ENCODE measurements at regions not wholly inside any gene's neighbourhood (a gene's known extent, or its start where the extent isn't known, plus 50 kb on each side); places are given as distances from the start of the nearest gene placed in this dataset.

DNA sequence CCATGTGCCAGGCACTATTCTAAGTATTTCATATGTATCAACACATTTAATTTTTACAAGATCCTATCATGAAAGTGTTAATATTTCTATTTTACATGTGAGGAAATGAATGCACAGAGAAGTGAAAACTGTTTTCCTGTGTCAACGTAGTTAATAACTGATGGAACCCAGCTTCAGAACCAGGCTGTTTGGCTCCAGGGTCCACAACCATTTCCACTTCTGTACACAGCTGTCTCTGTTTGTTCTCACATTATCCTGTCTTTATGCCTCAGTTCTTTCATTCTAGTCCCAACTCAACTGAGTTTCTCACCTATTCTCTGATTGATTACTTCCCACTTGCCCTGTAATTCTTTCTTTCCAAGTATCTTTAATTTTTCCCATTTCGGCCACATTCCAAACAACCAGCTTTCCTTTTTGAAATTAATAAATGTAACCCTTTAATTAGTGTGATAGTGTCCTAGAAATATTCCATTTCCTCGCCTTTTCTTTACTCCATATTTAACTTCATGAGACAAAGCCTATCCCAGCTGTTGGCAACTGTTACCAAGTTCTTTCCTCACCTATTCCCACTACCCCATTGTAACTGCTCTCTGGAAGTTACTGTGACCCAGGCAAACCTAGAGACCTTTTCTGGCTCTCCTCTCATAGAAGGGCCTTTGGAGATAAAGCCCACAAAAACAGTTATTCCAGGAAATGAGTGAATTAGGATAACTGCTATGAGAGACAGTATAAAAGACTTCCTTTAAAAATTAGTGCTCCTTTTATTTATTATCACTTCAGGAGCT is 218.7 kb downstream of the RASSF9 start (continued):
- TF ChIP-seq, protein P1, sequence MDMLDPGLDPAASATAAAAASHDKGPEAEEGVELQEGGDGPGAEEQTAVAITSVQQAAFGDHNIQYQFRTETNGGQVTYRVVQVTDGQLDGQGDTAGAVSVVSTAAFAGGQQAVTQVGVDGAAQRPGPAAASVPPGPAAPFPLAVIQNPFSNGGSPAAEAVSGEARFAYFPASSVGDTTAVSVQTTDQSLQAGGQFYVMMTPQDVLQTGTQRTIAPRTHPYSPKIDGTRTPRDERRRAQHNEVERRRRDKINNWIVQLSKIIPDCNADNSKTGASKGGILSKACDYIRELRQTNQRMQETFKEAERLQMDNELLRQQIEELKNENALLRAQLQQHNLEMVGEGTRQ (CRISPR knock-in tag; IDR thresholded peaks at IDR 0.05), result no peak

DNA sequence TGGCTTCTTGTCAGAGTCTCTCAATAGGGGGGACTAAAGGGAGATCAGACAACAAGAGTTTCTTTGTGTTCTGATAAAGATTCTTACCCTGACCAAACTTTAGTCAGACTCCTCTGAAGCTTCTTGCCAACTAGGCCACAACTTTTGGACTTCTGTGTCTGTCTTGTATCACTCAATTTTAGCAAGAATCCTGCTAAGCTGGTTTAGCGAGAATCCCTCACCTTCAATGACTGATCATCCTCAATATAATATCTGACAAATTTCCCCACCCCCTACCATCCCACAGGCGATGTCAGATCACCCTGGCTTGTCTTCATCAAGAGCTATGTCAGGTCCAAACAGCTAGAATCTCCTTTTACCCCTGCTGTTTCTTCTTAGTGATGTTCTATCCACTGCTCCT is 215.2 kb downstream of the RASSF9 start:
- ChIA-PET POLR2A (no interaction called here), CTCF (interaction anchor here (2.1 kb wide), 1 partner anchor 22 kb away, joined by 7 read pairs; no protein-coding TSS in a partner anchor)
- Mint-ChIP-seq H3K4me1 (peaks cover 8% of the 10 kb centered on the region), H3K27ac (no peak overlapping the region), H3K27me3 (ENCODE audit: low read depth) (no peaks in the 10 kb centered on the region), H3K4me3 (no peak overlapping the region), H3K9me3 (no peaks in the 10 kb centered on the region), H3K36me3 (no peaks in the 10 kb centered on the region)
- DNase-seq (ENCODE audit: low spot score) (no peak), ATAC-seq (no peak)
- TF ChIP-seq IRF2 (CRISPR knock-in tag; IDR thresholded peaks at IDR 0.05; ENCODE audit: borderline replicate concordance, low read depth) (no peak), ZNF232 (CRISPR knock-in tag; IDR thresholded peaks at IDR 0.05) (no peak), ZNF423 (CRISPR knock-in tag; IDR thresholded peaks at IDR 0.05) (no peak), SOX15 (CRISPR knock-in tag; IDR thresholded peaks at IDR 0.05) (no peak), CBFB (CRISPR knock-in tag; IDR thresholded peaks at IDR 0.05; ENCODE audit: low read depth) (no peak), SP1 (CRISPR knock-in tag; conservative IDR thresholded peaks at IDR 0.05) (no peak)
- TF ChIP-seq, protein P2, sequence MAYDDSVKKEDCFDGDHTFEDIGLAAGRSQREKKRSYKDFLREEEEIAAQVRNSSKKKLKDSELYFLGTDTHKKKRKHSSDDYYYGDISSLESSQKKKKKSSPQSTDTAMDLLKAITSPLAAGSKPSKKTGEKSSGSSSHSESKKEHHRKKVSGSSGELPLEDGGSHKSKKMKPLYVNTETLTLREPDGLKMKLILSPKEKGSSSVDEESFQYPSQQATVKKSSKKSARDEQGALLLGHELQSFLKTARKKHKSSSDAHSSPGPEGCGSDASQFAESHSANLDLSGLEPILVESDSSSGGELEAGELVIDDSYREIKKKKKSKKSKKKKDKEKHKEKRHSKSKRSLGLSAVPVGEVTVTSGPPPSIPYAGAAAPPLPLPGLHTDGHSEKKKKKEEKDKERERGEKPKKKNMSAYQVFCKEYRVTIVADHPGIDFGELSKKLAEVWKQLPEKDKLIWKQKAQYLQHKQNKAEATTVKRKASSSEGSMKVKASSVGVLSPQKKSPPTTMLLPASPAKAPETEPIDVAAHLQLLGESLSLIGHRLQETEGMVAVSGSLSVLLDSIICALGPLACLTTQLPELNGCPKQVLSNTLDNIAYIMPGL (CRISPR knock-in tag; IDR thresholded peaks at IDR 0.05), result no peak
- TF ChIP-seq, protein P3, sequence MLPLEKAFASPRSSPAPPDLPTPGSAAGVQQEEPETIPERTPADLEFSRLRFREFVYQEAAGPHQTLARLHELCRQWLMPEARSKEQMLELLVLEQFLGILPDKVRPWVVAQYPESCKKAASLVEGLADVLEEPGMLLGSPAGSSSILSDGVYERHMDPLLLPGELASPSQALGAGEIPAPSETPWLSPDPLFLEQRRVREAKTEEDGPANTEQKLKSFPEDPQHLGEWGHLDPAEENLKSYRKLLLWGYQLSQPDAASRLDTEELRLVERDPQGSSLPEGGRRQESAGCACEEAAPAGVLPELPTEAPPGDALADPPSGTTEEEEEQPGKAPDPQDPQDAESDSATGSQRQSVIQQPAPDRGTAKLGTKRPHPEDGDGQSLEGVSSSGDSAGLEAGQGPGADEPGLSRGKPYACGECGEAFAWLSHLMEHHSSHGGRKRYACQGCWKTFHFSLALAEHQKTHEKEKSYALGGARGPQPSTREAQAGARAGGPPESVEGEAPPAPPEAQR (CRISPR knock-in tag; IDR thresholded peaks at IDR 0.05), result no peak
- TF ChIP-seq, protein P4, sequence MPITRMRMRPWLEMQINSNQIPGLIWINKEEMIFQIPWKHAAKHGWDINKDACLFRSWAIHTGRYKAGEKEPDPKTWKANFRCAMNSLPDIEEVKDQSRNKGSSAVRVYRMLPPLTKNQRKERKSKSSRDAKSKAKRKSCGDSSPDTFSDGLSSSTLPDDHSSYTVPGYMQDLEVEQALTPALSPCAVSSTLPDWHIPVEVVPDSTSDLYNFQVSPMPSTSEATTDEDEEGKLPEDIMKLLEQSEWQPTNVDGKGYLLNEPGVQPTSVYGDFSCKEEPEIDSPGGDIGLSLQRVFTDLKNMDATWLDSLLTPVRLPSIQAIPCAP (CRISPR knock-in tag; IDR thresholded peaks at IDR 0.05), result no peak
- TF ChIP-seq, protein P5, sequence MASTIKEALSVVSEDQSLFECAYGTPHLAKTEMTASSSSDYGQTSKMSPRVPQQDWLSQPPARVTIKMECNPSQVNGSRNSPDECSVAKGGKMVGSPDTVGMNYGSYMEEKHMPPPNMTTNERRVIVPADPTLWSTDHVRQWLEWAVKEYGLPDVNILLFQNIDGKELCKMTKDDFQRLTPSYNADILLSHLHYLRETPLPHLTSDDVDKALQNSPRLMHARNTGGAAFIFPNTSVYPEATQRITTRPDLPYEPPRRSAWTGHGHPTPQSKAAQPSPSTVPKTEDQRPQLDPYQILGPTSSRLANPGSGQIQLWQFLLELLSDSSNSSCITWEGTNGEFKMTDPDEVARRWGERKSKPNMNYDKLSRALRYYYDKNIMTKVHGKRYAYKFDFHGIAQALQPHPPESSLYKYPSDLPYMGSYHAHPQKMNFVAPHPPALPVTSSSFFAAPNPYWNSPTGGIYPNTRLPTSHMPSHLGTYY (CRISPR knock-in tag; IDR thresholded peaks at IDR 0.05), result no peak

DNA sequence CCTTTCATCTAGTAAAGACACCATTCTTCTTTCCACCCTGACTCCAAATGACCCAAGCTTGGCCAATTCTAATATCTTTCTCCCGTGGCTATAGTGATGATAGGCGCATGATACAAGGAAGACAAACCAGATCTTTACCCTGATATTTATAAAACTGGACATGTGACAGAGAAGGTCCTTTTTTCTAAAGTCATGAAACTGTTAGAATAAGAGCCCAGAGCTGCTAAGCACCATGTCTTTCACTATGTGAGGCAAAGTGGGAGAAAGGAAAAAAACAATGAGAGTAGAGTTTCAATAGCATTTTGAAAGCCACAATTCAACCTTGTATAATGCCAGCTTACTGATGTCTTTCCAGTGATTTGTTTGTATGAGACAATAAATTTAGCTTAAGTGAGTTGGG is 212.4 kb downstream of the RASSF9 start:
- ChIA-PET CTCF (no interaction called here), POLR2A (no interaction called here)
- Mint-ChIP-seq H3K4me3 (no peak overlapping the region), H3K9me3 (peaks cover 4% of the 10 kb centered on the region), H3K4me1 (peaks cover 8% of the 10 kb centered on the region), H3K36me3 (no peaks in the 10 kb centered on the region), H3K27me3 (ENCODE audit: low read depth) (no peaks in the 10 kb centered on the region), H3K27ac (no peak overlapping the region)
- TF ChIP-seq, protein P6, sequence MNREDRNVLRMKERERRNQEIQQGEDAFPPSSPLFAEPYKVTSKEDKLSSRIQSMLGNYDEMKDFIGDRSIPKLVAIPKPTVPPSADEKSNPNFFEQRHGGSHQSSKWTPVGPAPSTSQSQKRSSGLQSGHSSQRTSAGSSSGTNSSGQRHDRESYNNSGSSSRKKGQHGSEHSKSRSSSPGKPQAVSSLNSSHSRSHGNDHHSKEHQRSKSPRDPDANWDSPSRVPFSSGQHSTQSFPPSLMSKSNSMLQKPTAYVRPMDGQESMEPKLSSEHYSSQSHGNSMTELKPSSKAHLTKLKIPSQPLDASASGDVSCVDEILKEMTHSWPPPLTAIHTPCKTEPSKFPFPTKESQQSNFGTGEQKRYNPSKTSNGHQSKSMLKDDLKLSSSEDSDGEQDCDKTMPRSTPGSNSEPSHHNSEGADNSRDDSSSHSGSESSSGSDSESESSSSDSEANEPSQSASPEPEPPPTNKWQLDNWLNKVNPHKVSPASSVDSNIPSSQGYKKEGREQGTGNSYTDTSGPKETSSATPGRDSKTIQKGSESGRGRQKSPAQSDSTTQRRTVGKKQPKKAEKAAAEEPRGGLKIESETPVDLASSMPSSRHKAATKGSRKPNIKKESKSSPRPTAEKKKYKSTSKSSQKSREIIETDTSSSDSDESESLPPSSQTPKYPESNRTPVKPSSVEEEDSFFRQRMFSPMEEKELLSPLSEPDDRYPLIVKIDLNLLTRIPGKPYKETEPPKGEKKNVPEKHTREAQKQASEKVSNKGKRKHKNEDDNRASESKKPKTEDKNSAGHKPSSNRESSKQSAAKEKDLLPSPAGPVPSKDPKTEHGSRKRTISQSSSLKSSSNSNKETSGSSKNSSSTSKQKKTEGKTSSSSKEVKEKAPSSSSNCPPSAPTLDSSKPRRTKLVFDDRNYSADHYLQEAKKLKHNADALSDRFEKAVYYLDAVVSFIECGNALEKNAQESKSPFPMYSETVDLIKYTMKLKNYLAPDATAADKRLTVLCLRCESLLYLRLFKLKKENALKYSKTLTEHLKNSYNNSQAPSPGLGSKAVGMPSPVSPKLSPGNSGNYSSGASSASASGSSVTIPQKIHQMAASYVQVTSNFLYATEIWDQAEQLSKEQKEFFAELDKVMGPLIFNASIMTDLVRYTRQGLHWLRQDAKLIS (CRISPR knock-in tag; IDR thresholded peaks at IDR 0.05; ENCODE audit: borderline replicate concordance), result no peak
- TF ChIP-seq, protein P7, sequence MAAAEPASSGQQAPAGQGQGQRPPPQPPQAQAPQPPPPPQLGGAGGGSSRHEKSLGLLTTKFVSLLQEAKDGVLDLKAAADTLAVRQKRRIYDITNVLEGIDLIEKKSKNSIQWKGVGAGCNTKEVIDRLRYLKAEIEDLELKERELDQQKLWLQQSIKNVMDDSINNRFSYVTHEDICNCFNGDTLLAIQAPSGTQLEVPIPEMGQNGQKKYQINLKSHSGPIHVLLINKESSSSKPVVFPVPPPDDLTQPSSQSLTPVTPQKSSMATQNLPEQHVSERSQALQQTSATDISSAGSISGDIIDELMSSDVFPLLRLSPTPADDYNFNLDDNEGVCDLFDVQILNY (CRISPR knock-in tag; IDR thresholded peaks at IDR 0.05), result no peak
- ATAC-seq (no peak), DNase-seq (ENCODE audit: low spot score) (no peak)

Measured in WTC11 (cell line).